HEK293 (cell line): ENCODE measurements at regions not wholly inside any gene's neighbourhood (a gene's known extent, or its start where the extent isn't known, plus 50 kb on each side); places are given as distances from the start of the nearest gene placed in this dataset.

Experiments
- ZNF274 ChIP-seq, 2 experiments: fragments of 200-500 bp in 1 of 2; fragments of 450-650 bp in 1 of 2; sonication (Bioruptor generic) in 1 of 2; formaldehyde crosslinking in 1 of 2; IDR thresholded peaks; 2 replicates each; pipeline versions ENCODE4 v1.5.1 to v1.6.1; 2014 to 2016; ENCODE audit warnings: borderline replicate concordance in 1 of 2, inconsistent platforms in 1 of 2, low read length in 1 of 2, missing biosample characterization in 1 of 2, missing genetic modification characterization in 1 of 2
- ZSCAN18 ChIP-seq: fragments of 450-650 bp; formaldehyde crosslinking; IDR thresholded peaks from 2 replicates; pipeline ENCODE4 v1.5.1; 2016; ENCODE audit warnings: missing biosample characterization, missing genetic modification characterization

DNA sequence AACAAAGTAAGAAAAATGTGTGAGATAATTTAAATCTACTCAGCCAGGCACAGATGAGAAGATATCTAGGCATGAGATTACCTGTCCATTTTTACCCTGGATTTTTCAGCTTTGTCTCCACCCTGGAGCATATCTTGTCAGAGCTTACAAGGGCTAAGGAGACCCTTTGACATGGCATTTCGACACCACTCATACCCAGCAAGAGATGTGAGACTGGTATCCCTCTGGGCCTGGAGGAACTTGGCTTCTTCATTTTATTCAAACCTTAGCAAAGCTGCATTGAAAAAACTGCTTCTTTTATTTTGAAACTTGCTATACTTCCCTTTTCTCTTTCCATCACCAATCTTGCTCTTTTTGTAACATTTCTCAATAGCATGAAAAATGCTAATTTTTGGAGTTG, 194.9 kb upstream of the HNMT start:
- TF ChIP-seq ZSCAN18: no peak
- no peak for TF ChIP-seq ZNF274 (IDR thresholded peaks at IDR 0.05; ENCODE audit: low read length)
- TF ChIP-seq ZNF274 (tag by site-specific recombination; IDR thresholded peaks at IDR 0.05; ENCODE audit: borderline replicate concordance): no peak
